Tongue (tissue), 2 donors: ENCODE measurements at regions not wholly inside any gene's neighbourhood (a gene's known extent, or its start where the extent isn't known, plus 50 kb on each side); places are given as distances from the start of the nearest gene placed in this dataset. TPM values are rescaled to one million over a fixed set of nuclear protein-coding genes. Genes with fewer than 3 reads are reported as not detected.

Experiments
- DNase-seq: peaks from one replicate; pipeline ENCODE4 v3.0.0-alpha.2; 2015
- small RNA-seq: library from RNA; depleted of rRNA; stranded (forward); fragments of <200 nt; gene quantifications from one replicate; pipeline ENCODE3, GENCODE V24; 2014; ENCODE audit warnings: low replicate concordance

DNA sequence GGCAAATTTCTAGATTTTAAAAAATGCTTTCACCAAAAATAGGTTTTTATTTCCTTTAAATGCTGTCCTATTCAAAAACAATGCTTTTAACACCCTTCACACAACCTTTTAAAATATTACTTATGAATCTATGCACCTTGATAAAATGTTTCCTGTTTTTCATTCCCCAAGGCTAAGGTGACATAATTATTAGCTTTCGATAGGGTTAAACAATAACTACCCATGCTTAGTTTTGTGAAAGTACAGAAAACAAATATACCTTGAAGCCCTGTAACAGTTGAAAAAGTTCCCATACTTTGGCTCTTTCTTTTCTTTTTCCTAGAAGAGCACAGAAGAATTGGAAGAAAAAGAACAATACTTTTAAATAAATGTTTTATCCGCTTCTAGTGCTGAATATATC lies 54.9 kb upstream of the ITPRID2 start:
- no peak for DNase-seq

GRCh38 chr2:181837563-181837962 lies 54.0 kb upstream of the ITPRID2 start:
- no peak for DNase-seq

- DNase-seq: no peak
These were observed 51.7 kb upstream of the ITPRID2 start for GRCh38 chr2:181839811-181840210.

- no peak for DNase-seq
These were observed 50.5 kb upstream of the ITPRID2 start for GRCh38 chr2:181841079-181841478.

Small RNA genes lying in the stretch of these regions (small RNA-seq; reads per million reads assigned to genes)
- gene RNU6ATAC19P: not detected
